Thyroid gland (tissue), 4 donors: ENCODE measurements at regions not wholly inside any gene's neighbourhood (a gene's known extent, or its start where the extent isn't known, plus 50 kb on each side); places are given as distances from the start of the nearest gene placed in this dataset.

Experiments
- DNase-seq, 2 donors: peaks; one replicate each; pipeline ENCODE4 v3.0.0-alpha.2; 2019
- H3K27ac ChIP-seq, 3 donors: fragments of 200-600 bp; sonication (generic); 1 replicate in 2 of 3; 2 replicates in 1 of 3; pipeline ENCODE4 v1.5.1; 2016 to 2019; ENCODE audit warnings: mild to moderate bottlenecking in 1 of 3, moderate library complexity in 1 of 3
- H3K27me3 ChIP-seq: fragments of 200-600 bp; sonication (generic); one replicate; pipeline ENCODE4 v1.5.1; 2019
- H3K36me3 ChIP-seq, 2 donors: fragments of 200-600 bp; sonication (generic); one replicate each; pipeline ENCODE4 v1.5.1; 2016 to 2019
- H3K4me1 ChIP-seq, 2 donors: fragments of 200-600 bp; sonication (generic); one replicate each; pipeline ENCODE4 v1.5.1; 2017 to 2019
- H3K4me3 ChIP-seq, 3 donors: fragments of 200-600 bp; sonication (generic); replicated peaks in 1 of 3; 1 replicate in 2 of 3; 2 replicates in 1 of 3; pipeline ENCODE4 v1.5.1; 2016; ENCODE audit warnings: mild to moderate bottlenecking in 1 of 3
- H3K9me3 ChIP-seq: fragments of 200-600 bp; sonication (generic); one replicate; pipeline ENCODE4 v1.5.1; 2017
- POLR2A ChIP-seq, 2 donors: fragments of 450-650 bp; IDR thresholded peaks; one replicate each; pipeline ENCODE4 v1.6.1; 2017; ENCODE audit warnings: antibody characterized with exemption in 2 of 2, mild to moderate bottlenecking in 2 of 2, moderate library complexity in 1 of 2
- WGBS, 2 donors: methylation state at CpG; one replicate each; pipeline ENCODE4 v1.1.5; 2017; 5-methylcytosine and 5-hydroxymethylcytosine counted together
- intact Hi-C: fragments of 100-400 bp; cut with DNase I; formaldehyde crosslinking; loops from one replicate; pipeline ENCODE4 v1.15.1; 2023
- TF ChIP-seq, protein P1 (sequence below), 6 experiments: fragments of 200-600 bp in 3 of 6; fragments of 450-650 bp in 3 of 6; sonication (generic) in 3 of 6; IDR thresholded peaks; one replicate each; pipeline ENCODE4 v1.5.1; 2016 to 2019; ENCODE audit warnings: antibody characterized with exemption in 6 of 6, mild to moderate bottlenecking in 2 of 6, inconsistent platforms in 1 of 6, moderate library complexity in 1 of 6

DNA sequence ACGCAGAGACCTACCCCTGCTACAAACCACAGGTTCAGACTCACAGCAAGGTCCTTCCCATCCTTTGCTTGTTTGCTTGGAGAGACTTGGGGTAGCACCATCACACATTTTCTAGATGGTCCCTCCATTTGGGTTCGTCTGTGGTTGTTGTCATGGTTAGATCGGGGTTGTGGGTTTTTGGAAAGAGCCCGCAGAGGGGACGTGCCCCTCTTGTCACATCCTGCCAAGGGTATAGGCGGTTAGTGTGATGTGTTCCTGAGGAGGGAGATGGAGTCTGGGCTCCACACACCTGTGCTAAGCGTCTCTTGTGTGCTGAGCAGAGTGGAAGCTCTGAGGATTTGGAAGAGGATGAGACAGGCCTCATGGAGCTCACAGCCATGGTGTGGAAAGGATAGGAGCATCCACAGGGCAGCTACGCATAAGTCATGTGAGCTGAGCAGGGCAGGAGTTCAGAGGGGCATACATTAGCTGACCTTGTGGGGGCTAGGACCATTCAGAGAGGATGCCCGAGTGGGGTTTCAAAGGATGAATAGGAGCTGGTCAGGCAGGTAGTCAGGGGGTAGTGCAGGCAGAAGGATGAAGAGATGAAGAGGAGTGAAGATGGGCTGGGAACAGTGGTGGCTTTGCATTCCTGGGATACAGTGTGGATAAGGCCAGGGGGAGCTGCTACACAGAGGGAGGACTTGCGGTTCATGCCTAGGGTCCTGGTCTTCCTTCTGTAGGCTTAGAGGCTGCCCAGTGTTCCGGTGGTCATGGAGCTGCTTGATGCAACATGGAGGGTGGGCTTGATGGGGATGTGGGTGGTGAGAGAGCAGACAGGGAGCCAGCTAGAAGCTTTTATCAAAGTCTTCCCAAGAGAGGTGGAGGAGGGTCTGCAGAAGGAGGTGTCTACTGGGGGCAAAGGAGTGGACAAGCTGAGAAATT lies 62.9 kb downstream of the ACKR3 start:
- H3K27me3 ChIP-seq, result no peaks in the 10 kb centered on the region
- H3K4me1 ChIP-seq, result no peaks in the 10 kb centered on the region
- no peaks in the 10 kb centered on the region for H3K9me3 ChIP-seq
- no peaks in the 10 kb centered on the region for H3K36me3 ChIP-seq
- no peak for DNase-seq
- H3K27ac ChIP-seq, result no peak overlapping the region
- WGBS, 2 donors, result 95 to 96% methylated on average over 11 of the region's 11 CpGs
- intact Hi-C loops, result no loop called here
- TF ChIP-seq, protein P1, sequence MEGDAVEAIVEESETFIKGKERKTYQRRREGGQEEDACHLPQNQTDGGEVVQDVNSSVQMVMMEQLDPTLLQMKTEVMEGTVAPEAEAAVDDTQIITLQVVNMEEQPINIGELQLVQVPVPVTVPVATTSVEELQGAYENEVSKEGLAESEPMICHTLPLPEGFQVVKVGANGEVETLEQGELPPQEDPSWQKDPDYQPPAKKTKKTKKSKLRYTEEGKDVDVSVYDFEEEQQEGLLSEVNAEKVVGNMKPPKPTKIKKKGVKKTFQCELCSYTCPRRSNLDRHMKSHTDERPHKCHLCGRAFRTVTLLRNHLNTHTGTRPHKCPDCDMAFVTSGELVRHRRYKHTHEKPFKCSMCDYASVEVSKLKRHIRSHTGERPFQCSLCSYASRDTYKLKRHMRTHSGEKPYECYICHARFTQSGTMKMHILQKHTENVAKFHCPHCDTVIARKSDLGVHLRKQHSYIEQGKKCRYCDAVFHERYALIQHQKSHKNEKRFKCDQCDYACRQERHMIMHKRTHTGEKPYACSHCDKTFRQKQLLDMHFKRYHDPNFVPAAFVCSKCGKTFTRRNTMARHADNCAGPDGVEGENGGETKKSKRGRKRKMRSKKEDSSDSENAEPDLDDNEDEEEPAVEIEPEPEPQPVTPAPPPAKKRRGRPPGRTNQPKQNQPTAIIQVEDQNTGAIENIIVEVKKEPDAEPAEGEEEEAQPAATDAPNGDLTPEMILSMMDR (IDR thresholded peaks at IDR 0.05), result no peak
- TF ChIP-seq POLR2A (IDR thresholded peaks at IDR 0.05), result no peak
- no peak overlapping the region for H3K4me3 ChIP-seq

DNA sequence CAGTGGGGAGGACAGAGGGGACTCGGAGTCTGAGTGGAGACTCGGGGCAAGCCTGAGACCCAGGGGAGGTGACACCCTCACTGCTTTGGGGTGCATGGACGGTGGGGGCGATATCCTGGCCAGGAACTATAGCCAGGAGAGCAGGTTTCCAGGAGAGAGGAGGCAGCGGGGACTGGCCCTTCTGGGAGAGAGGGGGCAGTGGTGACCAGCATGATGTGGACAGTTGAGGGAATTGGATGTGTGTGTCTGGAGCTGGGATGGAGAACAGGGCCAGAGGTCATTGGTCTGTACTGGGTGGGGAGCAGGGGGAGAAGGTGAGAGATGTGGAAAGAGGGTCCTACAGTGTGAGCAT lies 63.6 kb downstream of the ACKR3 start:
- TF ChIP-seq, protein P1 (IDR thresholded peaks at IDR 0.05), result no peak
- TF ChIP-seq POLR2A (IDR thresholded peaks at IDR 0.05), result no peak
- Histone ChIP-seq H3K36me3 (no peaks in the 10 kb centered on the region), H3K27ac (no peak overlapping the region), H3K4me1 (no peaks in the 10 kb centered on the region), H3K4me3 (no peak overlapping the region), H3K9me3 (no peaks in the 10 kb centered on the region), H3K27me3 (no peaks in the 10 kb centered on the region)
- 72 to 94% methylated on average over 5 of the region's 5 CpGs for WGBS, 2 donors
- no peak for DNase-seq
- intact Hi-C loops, result no loop called here

- H3K4me3 ChIP-seq, result no peak overlapping the region
- H3K36me3 ChIP-seq, result no peaks in the 10 kb centered on the region
- no peaks in the 10 kb centered on the region for H3K27me3 ChIP-seq
- no peaks in the 10 kb centered on the region for H3K9me3 ChIP-seq
- no peak for TF ChIP-seq POLR2A (IDR thresholded peaks at IDR 0.05)
- TF ChIP-seq, protein P1 (IDR thresholded peaks at IDR 0.05), result no peak
- WGBS, 2 donors, result 89 to 93% methylated on average over 26 of the region's 26 CpGs
- intact Hi-C loops, result no loop called here
- H3K27ac ChIP-seq, result no peak overlapping the region
- no peak for DNase-seq
- no peaks in the 10 kb centered on the region for H3K4me1 ChIP-seq
Measured at GRCh38 chr2:236633775-236634560, 64.3 kb downstream of the ACKR3 start.

GRCh38 chr2:236636261-236636660 lies 66.6 kb downstream of the ACKR3 start:
- Histone ChIP-seq H3K27ac (no peak overlapping the region), H3K36me3 (no peaks in the 10 kb centered on the region), H3K4me1 (no peaks in the 10 kb centered on the region), H3K9me3 (no peaks in the 10 kb centered on the region), H3K27me3 (no peaks in the 10 kb centered on the region), H3K4me3 (no peak overlapping the region)
- WGBS, 2 donors, result 92 to 97% methylated on average over 7 of the region's 7 CpGs
- DNase-seq, result no peak
- intact Hi-C loops, result no loop called here
- TF ChIP-seq, protein P1 (IDR thresholded peaks at IDR 0.05), result no peak
- no peak for TF ChIP-seq POLR2A (IDR thresholded peaks at IDR 0.05)
